ENCODE measurements at regions not wholly inside any gene's neighbourhood (a gene's known extent, or its start where the extent isn't known, plus 50 kb on each side); places are given as distances from the start of the nearest gene placed in this dataset.

GRCh38 chr7:153616711-153617325, 435.4 kb upstream of the DPP6 start:
- Histone ChIP-seq H3K4me3 (ENCODE audit: low read depth, low read length, poor library complexity, severe bottlenecking) (no peak overlapping the region), H3K27me3 (replicated peaks; ENCODE audit: insufficient read depth, low read depth, low read length, poor library complexity) (no peaks in the 10 kb centered on the region), H3K27ac (ENCODE audit: low read depth, low read length, poor library complexity, severe bottlenecking) (no peak overlapping the region), H3K36me3 (ENCODE audit: insufficient read depth, low read length, poor library complexity, severe bottlenecking) (no peaks in the 10 kb centered on the region), H3K4me1 (ENCODE audit: insufficient read depth, low read length, poor library complexity, severe bottlenecking) (no peaks in the 10 kb centered on the region), H3K9me3 (ENCODE audit: low read depth, low read length, poor library complexity, severe bottlenecking) (peaks cover 7% of the 10 kb centered on the region)
- POLR2A ChIA-PET (ENCODE audit: low non-redundant PET) = no interaction called here
- CTCF ChIA-PET = no interaction called here
- no peak for DNase-seq (ENCODE audit: low spot score)
- TF ChIP-seq CTCF (conservative IDR thresholded peaks at IDR 0.05; ENCODE audit: low read depth, low read length) (no peak), EZH2 (IDR thresholded peaks at IDR 0.05; ENCODE audit: borderline replicate concordance, low read depth, low read length, poor library complexity, severe bottlenecking) (no peak)
- intact Hi-C loops (cut with micrococcal nuclease; ENCODE audit: unreplicated experiment) = no loop called here
- BruUV-seq (replicated peaks) = no TSS peak

- POLR2A ChIA-PET (ENCODE audit: low non-redundant PET) = no interaction called here
- Histone ChIP-seq H3K36me3 (ENCODE audit: insufficient read depth, low read length, poor library complexity, severe bottlenecking) (no peaks in the 10 kb centered on the region), H3K27ac (ENCODE audit: low read depth, low read length, poor library complexity, severe bottlenecking) (no peak overlapping the region), H3K9me3 (ENCODE audit: low read depth, low read length, poor library complexity, severe bottlenecking) (peaks cover 17% of the 10 kb centered on the region), H3K4me1 (ENCODE audit: insufficient read depth, low read length, poor library complexity, severe bottlenecking) (no peaks in the 10 kb centered on the region), H3K27me3 (replicated peaks; ENCODE audit: insufficient read depth, low read depth, low read length, poor library complexity) (no peaks in the 10 kb centered on the region), H3K4me3 (ENCODE audit: low read depth, low read length, poor library complexity, severe bottlenecking) (no peak overlapping the region)
- intact Hi-C loops (cut with micrococcal nuclease; ENCODE audit: unreplicated experiment) = no loop called here
- no TSS peak for BruUV-seq (replicated peaks)
- CTCF ChIA-PET = no interaction called here
- no peak for TF ChIP-seq EZH2 (IDR thresholded peaks at IDR 0.05; ENCODE audit: borderline replicate concordance, low read depth, low read length, poor library complexity, severe bottlenecking)
- no peak for TF ChIP-seq CTCF (conservative IDR thresholded peaks at IDR 0.05; ENCODE audit: low read depth, low read length)
- DNase-seq (ENCODE audit: low spot score) = no peak
Measured at GRCh38 chr7:153627323-153627722, 424.9 kb upstream of the DPP6 start.

GRCh38 chr7:153628406-153628805, 423.8 kb upstream of the DPP6 start:
- no peak for TF ChIP-seq CTCF (conservative IDR thresholded peaks at IDR 0.05; ENCODE audit: low read depth, low read length)
- TF ChIP-seq EZH2 (IDR thresholded peaks at IDR 0.05; ENCODE audit: borderline replicate concordance, low read depth, low read length, poor library complexity, severe bottlenecking) = no peak
- H3K27me3 ChIP-seq (replicated peaks; ENCODE audit: insufficient read depth, low read depth, low read length, poor library complexity) = no peaks in the 10 kb centered on the region
- H3K27ac ChIP-seq (ENCODE audit: low read depth, low read length, poor library complexity, severe bottlenecking) = no peak overlapping the region
- no peaks in the 10 kb centered on the region for H3K4me1 ChIP-seq (ENCODE audit: insufficient read depth, low read length, poor library complexity, severe bottlenecking)
- no TSS peak for BruUV-seq (replicated peaks)
- no peak for DNase-seq (ENCODE audit: low spot score)
- H3K4me3 ChIP-seq (ENCODE audit: low read depth, low read length, poor library complexity, severe bottlenecking) = no peak overlapping the region
- ChIA-PET POLR2A (ENCODE audit: low non-redundant PET) (no interaction called here), CTCF (no interaction called here)
- intact Hi-C loops (cut with micrococcal nuclease; ENCODE audit: unreplicated experiment) = no loop called here
- peaks cover 9% of the 10 kb centered on the region for H3K9me3 ChIP-seq (ENCODE audit: low read depth, low read length, poor library complexity, severe bottlenecking)
- no peaks in the 10 kb centered on the region for H3K36me3 ChIP-seq (ENCODE audit: insufficient read depth, low read length, poor library complexity, severe bottlenecking)

All from A673 (cell line).